ENCODE measurements at regions not wholly inside any gene's neighbourhood (a gene's known extent, or its start where the extent isn't known, plus 50 kb on each side); places are given as distances from the start of the nearest gene placed in this dataset.

GRCh38 chr10:64067009-64067606 is 545.9 kb downstream of the REEP3 start:
- TF ChIP-seq CTCF (conservative IDR thresholded peaks at IDR 0.05; ENCODE audit: low read depth, low read length) (no peak), EZH2 (IDR thresholded peaks at IDR 0.05; ENCODE audit: borderline replicate concordance, low read depth, low read length, poor library complexity, severe bottlenecking) (no peak)

Measured in A673 (cell line).